NB4 (cell line): ENCODE measurements at regions not wholly inside any gene's neighbourhood (a gene's known extent, or its start where the extent isn't known, plus 50 kb on each side); places are given as distances from the start of the nearest gene placed in this dataset.

ENCODE experiments used
- CTCF ChIP-seq: IDR thresholded peaks from one replicate; pipeline ENCODE4 v1.5.1; 2012; ENCODE audit warnings: low read depth, low read length
- MAX ChIP-seq: IDR thresholded peaks from 2 replicates; pipeline ENCODE4 v1.6.1; 2011; ENCODE audit warnings: low read depth, low read length
- POLR2A ChIP-seq: IDR thresholded peaks from 2 replicates; pipeline ENCODE4 v1.6.1; 2011; ENCODE audit warnings: mild to moderate bottlenecking; ENCODE audit not compliant: insufficient read length; ENCODE audit errors: extremely low read depth

GRCh38 chr11:11169715-11170351 is 183.2 kb downstream of the CSNK2A3 start:
- TF ChIP-seq CTCF, result no peak
- no peak for TF ChIP-seq MAX
- TF ChIP-seq POLR2A, result no peak
